RWPE2 (cell line): ENCODE measurements at regions not wholly inside any gene's neighbourhood (a gene's known extent, or its start where the extent isn't known, plus 50 kb on each side); places are given as distances from the start of the nearest gene placed in this dataset.
"Not testable (repeated sequence)": the region's sequence is repeated elsewhere in the genome, so short reads cannot be mapped to it uniquely, and the experiment has no call there.

Source experiments
- ATAC-seq: fragments of 200-7000 bp; cut with Tn5 transposase; 3 replicates; pipeline ENCODE4 v1.9.1; 2021; ENCODE audit warnings: low read depth
- DNase-seq: peaks from one replicate; pipeline ENCODE4 v3.0.0-alpha.2; 2020; ENCODE audit warnings: low spot score
- H3K27ac ChIP-seq: fragments of 450-650 bp; 2 replicates; pipeline ENCODE4 v1.5.1; 2017; ENCODE audit warnings: mild to moderate bottlenecking; ENCODE audit not compliant: poor library complexity, severe bottlenecking
- H3K27me3 ChIP-seq: fragments of 250-450 bp; sonication (Bioruptor Pico); 2 replicates; pipeline ENCODE4 v1.5.1; 2021; ENCODE audit warnings: mild to moderate bottlenecking, moderate library complexity; ENCODE audit not compliant: insufficient read depth, poor library complexity, severe bottlenecking
- H3K36me3 ChIP-seq: fragments of 250-450 bp; sonication (Bioruptor Pico); 2 replicates; pipeline ENCODE4 v1.5.1; 2020; ENCODE audit warnings: low read depth, mild to moderate bottlenecking, moderate library complexity
- H3K4me1 ChIP-seq: fragments of 250-450 bp; sonication (Bioruptor Pico); 2 replicates; pipeline ENCODE4 v1.5.1; 2021; ENCODE audit warnings: mild to moderate bottlenecking, moderate library complexity; ENCODE audit not compliant: insufficient read depth, poor library complexity, severe bottlenecking
- H3K4me3 ChIP-seq: fragments of 250-450 bp; sonication (Bioruptor Pico); 2 replicates; pipeline ENCODE4 v1.5.1; 2021; ENCODE audit warnings: mild to moderate bottlenecking, moderate library complexity; ENCODE audit not compliant: severe bottlenecking
- H3K9me3 ChIP-seq: fragments of 250-450 bp; sonication (Bioruptor Pico); 2 replicates; pipeline ENCODE4 v1.5.1; 2021; ENCODE audit warnings: mild to moderate bottlenecking, moderate library complexity; ENCODE audit not compliant: severe bottlenecking
- TF ChIP-seq, protein P1 (sequence below): fragments of 450-650 bp; IDR thresholded peaks from one replicate; pipeline ENCODE4 v1.5.1; 2017; ENCODE audit warnings: mild to moderate bottlenecking, moderate library complexity; ENCODE audit not compliant: poor library complexity, severe bottlenecking

DNA sequence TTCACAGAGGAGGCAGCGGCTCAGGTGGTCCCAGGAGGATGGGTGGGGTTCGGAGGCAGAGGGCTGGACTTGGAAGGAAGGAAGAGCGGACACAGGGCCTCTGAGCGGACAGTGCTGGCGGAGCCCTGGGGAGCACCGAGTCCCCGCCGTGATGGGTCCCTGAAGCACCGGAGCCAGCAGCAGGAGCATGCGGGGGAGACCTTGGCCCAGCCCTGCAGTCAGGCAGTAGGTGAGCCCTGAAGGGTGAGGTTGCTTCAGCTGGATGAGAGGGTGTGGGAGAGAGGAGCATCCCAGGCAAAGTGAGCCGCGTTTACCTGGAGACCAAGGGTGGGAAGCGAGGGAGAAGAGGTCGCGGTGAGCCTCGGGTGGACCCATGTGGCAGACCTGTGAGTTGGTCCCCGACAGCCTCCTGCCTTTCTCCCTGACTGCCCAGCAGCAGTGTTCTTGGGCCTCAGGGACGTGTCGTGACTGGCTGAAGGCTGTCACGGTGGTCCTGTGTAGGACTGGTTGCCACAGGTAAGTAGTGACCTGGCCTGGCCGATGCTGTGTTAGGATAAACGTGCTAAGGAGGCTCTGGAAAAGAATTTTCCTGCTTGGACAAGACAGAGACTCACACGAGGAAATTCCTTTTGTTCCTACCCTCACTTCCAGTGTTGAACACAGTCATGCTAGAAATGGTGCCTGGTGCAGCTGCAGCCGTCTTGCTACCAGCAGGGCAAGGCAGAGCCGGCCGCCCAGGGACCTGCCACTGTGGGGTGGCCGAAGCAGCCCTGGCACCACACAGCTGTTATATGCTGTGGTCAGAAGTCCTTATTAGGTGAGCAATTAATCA is 73.0 kb downstream of the RRM2 start:
- DNase-seq (no peak), ATAC-seq (no peak)
- TF ChIP-seq, protein P1, sequence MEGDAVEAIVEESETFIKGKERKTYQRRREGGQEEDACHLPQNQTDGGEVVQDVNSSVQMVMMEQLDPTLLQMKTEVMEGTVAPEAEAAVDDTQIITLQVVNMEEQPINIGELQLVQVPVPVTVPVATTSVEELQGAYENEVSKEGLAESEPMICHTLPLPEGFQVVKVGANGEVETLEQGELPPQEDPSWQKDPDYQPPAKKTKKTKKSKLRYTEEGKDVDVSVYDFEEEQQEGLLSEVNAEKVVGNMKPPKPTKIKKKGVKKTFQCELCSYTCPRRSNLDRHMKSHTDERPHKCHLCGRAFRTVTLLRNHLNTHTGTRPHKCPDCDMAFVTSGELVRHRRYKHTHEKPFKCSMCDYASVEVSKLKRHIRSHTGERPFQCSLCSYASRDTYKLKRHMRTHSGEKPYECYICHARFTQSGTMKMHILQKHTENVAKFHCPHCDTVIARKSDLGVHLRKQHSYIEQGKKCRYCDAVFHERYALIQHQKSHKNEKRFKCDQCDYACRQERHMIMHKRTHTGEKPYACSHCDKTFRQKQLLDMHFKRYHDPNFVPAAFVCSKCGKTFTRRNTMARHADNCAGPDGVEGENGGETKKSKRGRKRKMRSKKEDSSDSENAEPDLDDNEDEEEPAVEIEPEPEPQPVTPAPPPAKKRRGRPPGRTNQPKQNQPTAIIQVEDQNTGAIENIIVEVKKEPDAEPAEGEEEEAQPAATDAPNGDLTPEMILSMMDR, result no peak
- no peaks in the 10 kb centered on the region for H3K27me3 ChIP-seq
- H3K27ac ChIP-seq, result no peak overlapping the region
- H3K4me1 ChIP-seq, result no peaks in the 10 kb centered on the region
- H3K9me3 ChIP-seq, result no peaks in the 10 kb centered on the region
- no peaks in the 10 kb centered on the region for H3K36me3 ChIP-seq
- H3K4me3 ChIP-seq, result no peak overlapping the region

DNA sequence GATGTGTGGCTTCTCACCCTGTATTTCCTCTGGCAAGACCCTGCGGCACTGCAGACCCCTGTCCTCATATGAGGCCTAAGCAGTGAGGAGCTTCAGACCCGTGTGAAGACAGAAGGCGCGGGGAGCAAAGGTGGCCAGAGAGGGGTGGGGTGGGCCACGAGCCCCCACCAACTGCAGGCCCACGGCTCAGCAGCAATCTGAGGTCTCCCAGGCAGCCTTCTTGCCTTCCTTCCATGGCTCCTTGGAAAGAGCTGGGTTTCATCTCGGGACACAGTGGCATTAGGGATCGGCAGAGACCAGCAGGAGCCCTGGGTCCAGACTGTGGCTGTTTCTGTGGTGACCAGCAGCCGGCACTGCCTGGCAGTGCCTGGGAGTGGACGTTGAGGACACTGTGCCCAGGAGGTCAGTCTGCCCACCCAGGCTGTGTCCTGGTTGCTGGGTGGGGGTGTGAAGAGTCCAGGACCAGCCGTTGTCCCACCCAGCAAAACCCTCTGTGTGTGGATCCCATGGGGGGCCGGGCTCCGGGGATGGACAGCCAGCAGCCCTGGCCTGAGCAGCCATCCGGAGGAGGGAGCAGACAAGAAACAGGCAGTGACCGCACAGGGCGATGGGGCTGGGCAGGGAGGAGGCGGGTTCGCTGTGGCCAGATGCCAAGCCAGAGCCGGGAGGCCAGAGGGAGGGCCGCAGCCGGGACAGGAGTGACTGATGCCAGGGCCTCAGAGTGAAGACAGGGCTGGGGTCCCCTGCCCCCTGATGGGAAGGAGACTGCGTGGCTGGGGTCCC is 73.8 kb downstream of the RRM2 start:
- no peaks in the 10 kb centered on the region for H3K36me3 ChIP-seq
- DNase-seq (no peak), ATAC-seq (no peak)
- no peaks in the 10 kb centered on the region for H3K9me3 ChIP-seq
- TF ChIP-seq, protein P1, result no peak
- H3K4me1 ChIP-seq, result no peaks in the 10 kb centered on the region
- no peaks in the 10 kb centered on the region for H3K27me3 ChIP-seq
- H3K4me3 ChIP-seq, result no peak overlapping the region
- no peak overlapping the region for H3K27ac ChIP-seq

DNA sequence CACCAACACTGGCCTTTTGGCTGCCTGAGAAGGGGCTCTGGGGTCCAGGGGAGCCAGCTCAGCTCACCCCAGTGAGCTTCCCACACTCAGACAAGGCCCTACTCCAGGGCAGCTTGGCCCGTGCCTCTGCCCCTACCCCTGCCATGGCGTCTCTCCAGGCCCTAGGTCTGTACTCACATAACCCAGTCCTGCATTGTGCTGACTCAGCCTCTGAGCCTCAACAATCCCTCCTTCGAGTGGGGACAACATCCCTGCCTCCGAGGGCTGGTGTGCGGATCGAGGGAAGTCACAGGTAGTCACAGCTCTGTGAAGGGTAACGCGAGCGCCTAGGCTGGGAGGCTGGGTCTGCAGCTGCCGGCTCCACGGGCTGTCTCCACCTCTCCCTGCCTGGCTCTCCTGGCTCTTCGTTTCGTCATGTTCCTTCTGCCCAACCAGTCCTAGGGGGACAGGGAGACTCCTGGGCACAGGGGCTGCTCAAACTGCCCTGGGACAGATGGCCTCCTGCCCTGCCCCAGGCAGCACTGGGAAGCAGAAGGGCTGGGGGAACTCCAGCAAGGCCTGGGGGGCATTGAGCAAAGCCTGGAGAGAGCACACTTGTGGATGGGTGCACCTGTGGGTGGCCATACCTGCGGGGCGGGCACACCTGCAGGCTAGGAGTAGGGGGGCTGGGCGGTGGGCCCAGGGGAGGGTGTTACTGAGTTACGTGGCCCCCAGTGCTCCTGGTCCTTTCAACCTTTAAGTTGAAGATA is 74.6 kb downstream of the RRM2 start:
- Histone ChIP-seq H3K27me3 (no peaks in the 10 kb centered on the region), H3K4me3 (no peak overlapping the region), H3K4me1 (peaks cover 7% of the 10 kb centered on the region), H3K36me3 (no peaks in the 10 kb centered on the region), H3K9me3 (no peaks in the 10 kb centered on the region), H3K27ac (no peak overlapping the region)
- no peak for DNase-seq
- TF ChIP-seq, protein P1, result no peak
- no peak for ATAC-seq

DNA sequence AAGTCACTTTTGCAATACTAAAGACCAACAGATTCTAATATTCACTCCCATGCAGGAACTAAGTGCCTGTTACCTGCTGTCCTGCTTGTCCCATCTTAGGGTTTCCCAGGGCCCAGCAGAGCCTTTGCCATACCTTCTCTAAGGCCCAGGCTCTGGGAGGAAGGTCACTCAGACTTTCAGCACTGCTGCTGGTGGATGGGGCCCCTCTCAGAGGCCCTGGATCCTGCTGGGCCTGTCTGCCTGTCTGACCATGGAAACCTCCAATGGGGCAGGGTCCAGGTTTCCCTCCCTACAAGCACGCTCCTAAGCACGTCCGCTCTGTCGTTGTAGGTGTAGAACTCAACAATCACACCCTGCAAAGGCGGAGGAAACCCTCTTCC is 75.1 kb downstream of the RRM2 start:
- H3K4me1 ChIP-seq, result peaks cover 9% of the 10 kb centered on the region
- H3K27me3 ChIP-seq, result no peaks in the 10 kb centered on the region
- no peaks in the 10 kb centered on the region for H3K36me3 ChIP-seq
- DNase-seq (no peak), ATAC-seq (no peak)
- no peak overlapping the region for H3K4me3 ChIP-seq
- TF ChIP-seq, protein P1, result no peak
- no peaks in the 10 kb centered on the region for H3K9me3 ChIP-seq
- H3K27ac ChIP-seq, result no peak overlapping the region

DNA sequence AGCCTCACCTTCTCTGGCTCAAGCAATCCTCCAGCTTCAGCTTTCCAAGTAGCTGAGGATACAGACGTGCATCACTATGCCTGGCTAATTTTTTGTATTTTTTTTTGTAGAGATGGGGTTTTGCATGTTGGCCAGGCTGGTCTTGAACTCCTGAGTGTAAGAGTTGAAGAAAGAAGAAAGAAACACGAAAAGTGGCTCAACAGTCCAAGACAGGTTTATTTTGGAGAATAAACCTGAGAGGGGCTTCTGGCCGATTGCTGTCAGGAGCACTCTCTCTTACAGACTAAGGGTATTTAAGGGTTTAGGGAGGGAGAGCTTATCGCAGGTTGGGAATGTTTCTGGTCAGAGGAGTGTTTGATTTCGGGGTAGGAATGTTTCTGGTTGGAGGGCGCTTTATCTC is 75.9 kb downstream of the RRM2 start:
- not testable (repeated sequence) for ATAC-seq, H3K4me3 ChIP-seq, H3K27ac ChIP-seq, H3K9me3 ChIP-seq, H3K36me3 ChIP-seq, DNase-seq, H3K4me1 ChIP-seq, H3K27me3 ChIP-seq
